NCI-H69 (cell line): ENCODE measurements at regions not wholly inside any gene's neighbourhood (a gene's known extent, or its start where the extent isn't known, plus 50 kb on each side); places are given as distances from the start of the nearest gene placed in this dataset.

ENCODE experiments used
- DNase-seq: peaks from one replicate; lab custom pipeline; 2025; lab: John Stamatoyannopoulos, UW

GRCh38 chr22:48536541-48537342 is 1290.9 kb downstream of the BRD1 start:
- DNase-seq = peak; percentile 60

- peak; percentile 44 for DNase-seq
Measured at GRCh38 chr22:48535868-48536540, 1291.7 kb downstream of the BRD1 start.

GRCh38 chr22:48534395-48534958 is 1293.2 kb downstream of the BRD1 start:
- no peak for DNase-seq

- no peak for DNase-seq
Measured at GRCh38 chr22:48532986-48533385, 1294.7 kb downstream of the BRD1 start.

- no peak for DNase-seq
Measured at GRCh38 chr22:48531761-48532435, 1295.8 kb downstream of the BRD1 start.

- DNase-seq = no peak
Measured at GRCh38 chr22:48531108-48531507, 1296.6 kb downstream of the BRD1 start.

- no peak for DNase-seq
Measured at GRCh38 chr22:48530666-48531065, 1297.0 kb downstream of the BRD1 start.

- DNase-seq = peak; percentile 69
Measured at GRCh38 chr22:48528221-48528915, 1299.3 kb downstream of the BRD1 start.

GRCh38 chr22:48523761-48524160 is 1303.9 kb downstream of the BRD1 start:
- no peak for DNase-seq

- DNase-seq = no peak
Measured at GRCh38 chr22:48523091-48523490, 1304.6 kb downstream of the BRD1 start.

GRCh38 chr22:48522271-48522670 is 1305.4 kb downstream of the BRD1 start:
- DNase-seq = no peak

- no peak for DNase-seq
Measured at GRCh38 chr22:48520884-48521588, 1306.6 kb downstream of the BRD1 start.

GRCh38 chr22:48520207-48520606 is 1307.5 kb downstream of the BRD1 start:
- DNase-seq = no peak

- peak; percentile 8 for DNase-seq
Measured at GRCh38 chr22:48517039-48518030, 1310.3 kb downstream of the BRD1 start.

GRCh38 chr22:48516571-48516970 is 1311.1 kb downstream of the BRD1 start:
- DNase-seq = no peak

GRCh38 chr22:48515571-48516200 is 1312.0 kb downstream of the BRD1 start:
- no peak for DNase-seq

- DNase-seq = no peak
Measured at GRCh38 chr22:48513929-48514328, 1313.7 kb downstream of the BRD1 start.

- DNase-seq = no peak
Measured at GRCh38 chr22:48513446-48513845, 1314.2 kb downstream of the BRD1 start.

- DNase-seq = no peak
Measured at GRCh38 chr22:48511781-48512327, 1315.8 kb downstream of the BRD1 start.
